ENCODE measurements at regions not wholly inside any gene's neighbourhood (a gene's known extent, or its start where the extent isn't known, plus 50 kb on each side); places are given as distances from the start of the nearest gene placed in this dataset.

DNA sequence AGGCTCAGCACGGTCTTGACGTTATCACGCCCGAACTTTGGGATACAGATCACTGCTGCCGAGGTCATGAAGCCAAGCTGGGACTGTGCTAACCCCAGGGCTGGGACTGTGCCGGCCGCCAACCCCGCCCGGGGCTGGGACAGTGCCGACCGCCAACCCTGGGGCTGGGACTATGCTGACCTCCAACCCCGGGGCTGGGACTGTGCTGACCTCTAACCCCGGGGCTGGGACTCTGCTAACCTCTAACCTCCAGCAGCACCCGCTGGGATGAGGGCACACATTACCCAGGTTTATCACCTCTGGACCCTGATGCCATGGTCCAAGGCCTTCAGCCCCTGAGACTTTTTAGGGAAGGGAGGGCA lies 129.7 kb downstream of the IGLL1 start:
- TF ChIP-seq, protein P1, sequence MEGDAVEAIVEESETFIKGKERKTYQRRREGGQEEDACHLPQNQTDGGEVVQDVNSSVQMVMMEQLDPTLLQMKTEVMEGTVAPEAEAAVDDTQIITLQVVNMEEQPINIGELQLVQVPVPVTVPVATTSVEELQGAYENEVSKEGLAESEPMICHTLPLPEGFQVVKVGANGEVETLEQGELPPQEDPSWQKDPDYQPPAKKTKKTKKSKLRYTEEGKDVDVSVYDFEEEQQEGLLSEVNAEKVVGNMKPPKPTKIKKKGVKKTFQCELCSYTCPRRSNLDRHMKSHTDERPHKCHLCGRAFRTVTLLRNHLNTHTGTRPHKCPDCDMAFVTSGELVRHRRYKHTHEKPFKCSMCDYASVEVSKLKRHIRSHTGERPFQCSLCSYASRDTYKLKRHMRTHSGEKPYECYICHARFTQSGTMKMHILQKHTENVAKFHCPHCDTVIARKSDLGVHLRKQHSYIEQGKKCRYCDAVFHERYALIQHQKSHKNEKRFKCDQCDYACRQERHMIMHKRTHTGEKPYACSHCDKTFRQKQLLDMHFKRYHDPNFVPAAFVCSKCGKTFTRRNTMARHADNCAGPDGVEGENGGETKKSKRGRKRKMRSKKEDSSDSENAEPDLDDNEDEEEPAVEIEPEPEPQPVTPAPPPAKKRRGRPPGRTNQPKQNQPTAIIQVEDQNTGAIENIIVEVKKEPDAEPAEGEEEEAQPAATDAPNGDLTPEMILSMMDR (IDR thresholded peaks at IDR 0.05 in 2 of 3, conservative IDR thresholded peaks at IDR 0.05 in 1 of 3; ENCODE audit: borderline replicate concordance in 1 of 3, insufficient read depth in 1 of 3, low read depth in 2 of 3, low read length in 2 of 3), result no peak
- TF ChIP-seq POLR2A (IDR thresholded peaks at IDR 0.05; ENCODE audit: borderline replicate concordance, extremely low read depth, insufficient read depth, insufficient read length) (no peak), ZNF274 (IDR thresholded peaks at IDR 0.05; ENCODE audit: low read depth, low read length) (no peak), EZH2 (IDR thresholded peaks at IDR 0.05) (no peak), ELF1 (IDR thresholded peaks at IDR 0.05; ENCODE audit: borderline replicate concordance, low read depth) (no peak), EZH2phosphoT487 (IDR thresholded peaks at IDR 0.05; ENCODE audit: borderline replicate concordance) (no peak), ZBTB33 (IDR thresholded peaks at IDR 0.05; ENCODE audit: extremely low read depth, insufficient replicate concordance, low read length) (no peak), POLR2AphosphoS5 (IDR thresholded peaks at IDR 0.05; ENCODE audit: low read depth, low read length) (no peak), FOSL1 (IDR thresholded peaks at IDR 0.05; ENCODE audit: low read depth) (no peak), SRF (IDR thresholded peaks at IDR 0.05; ENCODE audit: low read depth) (no peak), RAD21 (IDR thresholded peaks at IDR 0.05; ENCODE audit: low read depth) (no peak)
- TF ChIP-seq, protein P2, sequence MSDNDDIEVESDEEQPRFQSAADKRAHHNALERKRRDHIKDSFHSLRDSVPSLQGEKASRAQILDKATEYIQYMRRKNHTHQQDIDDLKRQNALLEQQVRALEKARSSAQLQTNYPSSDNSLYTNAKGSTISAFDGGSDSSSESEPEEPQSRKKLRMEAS (IDR thresholded peaks at IDR 0.05), result no peak
